ENCODE measurements at regions not wholly inside any gene's neighbourhood (a gene's known extent, or its start where the extent isn't known, plus 50 kb on each side); places are given as distances from the start of the nearest gene placed in this dataset.

GRCh38 chr5:27465140-27465539 is 426.8 kb upstream of the CDH9 start:
- TF ChIP-seq RAD21 (IDR thresholded peaks at IDR 0.05; ENCODE audit: low read depth) (no peak), CREB1 (IDR thresholded peaks at IDR 0.05; ENCODE audit: low read depth) (no peak)

GRCh38 chr5:27463446-27464149 is 425.2 kb upstream of the CDH9 start:
- no peak for TF ChIP-seq ZBTB7A (IDR thresholded peaks at IDR 0.05; ENCODE audit: low read depth)
- TF ChIP-seq YY1 (IDR thresholded peaks at IDR 0.05; ENCODE audit: low read depth), result no peak
- TF ChIP-seq MAX (IDR thresholded peaks at IDR 0.05), result no peak
- TF ChIP-seq NFIC (IDR thresholded peaks at IDR 0.05), result no peak
- no peak for TF ChIP-seq FOXM1 (IDR thresholded peaks at IDR 0.05; ENCODE audit: borderline replicate concordance, low read depth)
- TF ChIP-seq TEAD4 (IDR thresholded peaks at IDR 0.05), result no peak
- TF ChIP-seq RAD21 (IDR thresholded peaks at IDR 0.05; ENCODE audit: low read depth), result no peak
- TF ChIP-seq CREB1 (IDR thresholded peaks at IDR 0.05; ENCODE audit: low read depth), result no peak
- TF ChIP-seq TAF1 (IDR thresholded peaks at IDR 0.05; ENCODE audit: low read depth), result no peak
- TF ChIP-seq EP300 (IDR thresholded peaks at IDR 0.05; ENCODE audit: borderline replicate concordance), result no peak
- TF ChIP-seq EGR1 (IDR thresholded peaks at IDR 0.05), result no peak
- TF ChIP-seq USF1 (IDR thresholded peaks at IDR 0.05), result no peak
- TF ChIP-seq CEBPB (IDR thresholded peaks at IDR 0.05), result no peak
- TF ChIP-seq REST (IDR thresholded peaks at IDR 0.05; ENCODE audit: low read depth), result no peak
- TF ChIP-seq TCF12 (IDR thresholded peaks at IDR 0.05; ENCODE audit: low read depth), result no peak

GRCh38 chr5:27462936-27463335 is 424.6 kb upstream of the CDH9 start:
- TF ChIP-seq CREB1 (IDR thresholded peaks at IDR 0.05; ENCODE audit: low read depth) (no peak), TCF12 (IDR thresholded peaks at IDR 0.05; ENCODE audit: low read depth) (no peak), CEBPB (IDR thresholded peaks at IDR 0.05) (no peak)

- TF ChIP-seq RAD21 (IDR thresholded peaks at IDR 0.05; ENCODE audit: low read depth), result no peak
- no peak for TF ChIP-seq ZBTB7A (IDR thresholded peaks at IDR 0.05; ENCODE audit: low read depth)
- TF ChIP-seq CREB1 (IDR thresholded peaks at IDR 0.05; ENCODE audit: low read depth), result no peak
- TF ChIP-seq USF1 (IDR thresholded peaks at IDR 0.05), result no peak
- TF ChIP-seq EP300 (IDR thresholded peaks at IDR 0.05; ENCODE audit: borderline replicate concordance), result no peak
- no peak for TF ChIP-seq CEBPB (IDR thresholded peaks at IDR 0.05)
- no peak for TF ChIP-seq FOXM1 (IDR thresholded peaks at IDR 0.05; ENCODE audit: borderline replicate concordance, low read depth)
- TF ChIP-seq TAF1 (IDR thresholded peaks at IDR 0.05; ENCODE audit: low read depth), result no peak
Observed at GRCh38 chr5:27458287-27458686, 419.9 kb upstream of the CDH9 start.

GRCh38 chr5:27451377-27451776 is 413.0 kb upstream of the CDH9 start:
- no peak for TF ChIP-seq YY1 (IDR thresholded peaks at IDR 0.05; ENCODE audit: low read depth)
- TF ChIP-seq REST (IDR thresholded peaks at IDR 0.05; ENCODE audit: low read depth), result no peak
- TF ChIP-seq RAD21 (IDR thresholded peaks at IDR 0.05; ENCODE audit: low read depth), result no peak
- TF ChIP-seq USF1 (IDR thresholded peaks at IDR 0.05), result no peak
- no peak for TF ChIP-seq CEBPB (IDR thresholded peaks at IDR 0.05)
- no peak for TF ChIP-seq NFIC (IDR thresholded peaks at IDR 0.05)
- TF ChIP-seq EP300 (IDR thresholded peaks at IDR 0.05; ENCODE audit: borderline replicate concordance), result no peak

- TF ChIP-seq CREB1 (IDR thresholded peaks at IDR 0.05; ENCODE audit: low read depth), result no peak
- no peak for TF ChIP-seq TEAD4 (IDR thresholded peaks at IDR 0.05)
- TF ChIP-seq CEBPB (IDR thresholded peaks at IDR 0.05), result no peak
- no peak for TF ChIP-seq FOXM1 (IDR thresholded peaks at IDR 0.05; ENCODE audit: borderline replicate concordance, low read depth)
- TF ChIP-seq YY1 (IDR thresholded peaks at IDR 0.05; ENCODE audit: low read depth), result no peak
- no peak for TF ChIP-seq USF1 (IDR thresholded peaks at IDR 0.05)
- TF ChIP-seq ZBTB7A (IDR thresholded peaks at IDR 0.05; ENCODE audit: low read depth), result no peak
- no peak for TF ChIP-seq TCF12 (IDR thresholded peaks at IDR 0.05; ENCODE audit: low read depth)
- no peak for TF ChIP-seq NFIC (IDR thresholded peaks at IDR 0.05)
- no peak for TF ChIP-seq REST (IDR thresholded peaks at IDR 0.05; ENCODE audit: low read depth)
- no peak for TF ChIP-seq EP300 (IDR thresholded peaks at IDR 0.05; ENCODE audit: borderline replicate concordance)
- TF ChIP-seq RAD21 (IDR thresholded peaks at IDR 0.05; ENCODE audit: low read depth), result no peak
- TF ChIP-seq EGR1 (IDR thresholded peaks at IDR 0.05), result no peak
- no peak for TF ChIP-seq TAF1 (IDR thresholded peaks at IDR 0.05; ENCODE audit: low read depth)
- no peak for TF ChIP-seq MAX (IDR thresholded peaks at IDR 0.05)
Observed at GRCh38 chr5:27450607-27451006, 412.2 kb upstream of the CDH9 start.

Data from Ishikawa (cell line).